COR-L47 (cell line): ENCODE measurements at regions not wholly inside any gene's neighbourhood (a gene's known extent, or its start where the extent isn't known, plus 50 kb on each side); places are given as distances from the start of the nearest gene placed in this dataset.

Experiments
- DNase-seq: peaks from one replicate; lab custom pipeline; 2025; lab: John Stamatoyannopoulos, UW

DNA sequence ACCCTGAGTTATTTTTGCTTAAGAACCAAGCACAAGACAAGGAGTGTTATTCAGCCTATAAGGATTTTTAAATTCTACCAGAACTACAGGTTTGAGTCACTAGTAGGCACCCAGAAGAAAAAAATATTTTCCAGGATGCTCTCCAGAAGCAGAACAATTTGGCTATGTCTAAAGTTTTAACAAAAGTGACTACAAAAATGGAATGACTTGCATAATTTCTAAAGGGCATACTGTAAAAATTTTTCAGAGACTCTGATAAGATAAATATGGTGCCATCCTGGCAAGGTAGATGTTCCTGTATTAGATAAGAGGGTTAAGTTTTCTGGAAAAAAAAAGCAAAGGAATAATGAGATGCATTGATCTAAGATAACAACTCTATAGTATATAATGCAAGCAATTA, 68.6 kb upstream of the FAM9A start:
- no peak for DNase-seq

DNA sequence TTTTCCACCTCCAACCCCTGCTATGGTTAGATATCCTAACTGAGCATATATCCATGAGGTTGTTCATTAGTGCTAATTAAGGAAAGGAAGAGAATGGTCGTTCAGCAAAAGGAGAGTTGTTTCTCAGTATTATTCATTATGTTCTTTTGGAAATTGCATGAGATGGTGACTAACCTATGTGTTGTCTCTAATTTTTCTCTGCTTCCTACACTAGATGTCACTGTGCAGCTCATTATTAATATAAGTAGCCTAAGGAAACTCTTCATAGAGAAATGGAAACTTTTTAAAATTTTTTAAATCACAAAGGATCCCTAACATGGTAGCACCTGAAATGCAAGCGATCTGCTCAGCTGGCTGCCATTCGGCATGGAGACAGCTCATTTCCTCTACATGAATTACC, 67.7 kb upstream of the FAM9A start:
- DNase-seq, result no peak

DNA sequence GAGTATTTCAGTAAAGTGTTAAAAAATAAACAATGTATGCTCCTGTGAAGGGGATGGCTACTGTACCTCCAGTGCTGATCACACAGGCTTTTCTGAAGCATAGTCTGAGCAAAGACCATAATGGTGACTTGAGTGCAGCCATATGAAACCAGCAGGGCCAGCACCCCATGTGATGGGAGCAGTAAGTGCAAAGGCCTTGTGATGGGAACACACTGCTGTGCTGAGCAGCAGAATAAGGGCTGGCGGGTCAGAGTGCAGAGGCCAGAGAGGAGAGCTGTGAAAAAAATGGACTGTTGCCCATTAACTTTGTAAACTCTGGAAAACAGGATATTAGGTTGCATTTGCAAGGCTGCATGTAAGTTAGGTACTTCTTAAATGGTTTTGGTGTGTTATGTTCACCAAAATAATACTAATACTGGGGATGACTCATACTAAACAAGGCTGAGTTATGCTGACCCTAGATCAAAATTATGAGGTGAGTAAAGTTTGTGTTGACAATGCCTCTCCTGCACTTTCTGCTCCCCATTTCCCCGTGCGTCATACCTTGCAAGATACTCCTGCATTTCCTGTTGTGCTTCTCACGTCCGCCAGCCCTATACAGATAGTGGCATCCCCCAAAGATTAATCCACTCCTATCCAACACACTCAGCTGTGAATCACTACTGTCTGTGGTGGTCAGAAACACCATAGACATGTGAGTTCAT, 67.0 kb upstream of the FAM9A start:
- no peak for DNase-seq

DNA sequence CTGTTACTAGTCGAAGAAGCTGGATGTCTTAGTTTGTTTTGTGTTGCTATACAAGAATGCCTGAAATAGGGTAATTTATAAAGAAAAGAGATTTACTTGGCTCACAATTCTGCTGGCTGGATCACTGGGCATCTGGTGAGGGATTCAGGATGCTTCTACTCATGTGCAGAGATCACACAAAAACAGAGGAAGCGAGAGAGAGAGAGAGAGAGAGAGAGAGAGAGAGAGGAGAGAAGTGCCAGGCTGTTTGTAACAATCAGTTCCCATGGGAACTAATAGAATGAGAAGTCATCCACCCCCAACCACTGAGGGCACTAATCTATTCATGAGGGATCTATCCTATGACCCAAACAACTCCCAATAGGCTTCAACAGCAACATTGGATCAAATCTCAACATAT, 66.2 kb upstream of the FAM9A start:
- no peak for DNase-seq

DNA sequence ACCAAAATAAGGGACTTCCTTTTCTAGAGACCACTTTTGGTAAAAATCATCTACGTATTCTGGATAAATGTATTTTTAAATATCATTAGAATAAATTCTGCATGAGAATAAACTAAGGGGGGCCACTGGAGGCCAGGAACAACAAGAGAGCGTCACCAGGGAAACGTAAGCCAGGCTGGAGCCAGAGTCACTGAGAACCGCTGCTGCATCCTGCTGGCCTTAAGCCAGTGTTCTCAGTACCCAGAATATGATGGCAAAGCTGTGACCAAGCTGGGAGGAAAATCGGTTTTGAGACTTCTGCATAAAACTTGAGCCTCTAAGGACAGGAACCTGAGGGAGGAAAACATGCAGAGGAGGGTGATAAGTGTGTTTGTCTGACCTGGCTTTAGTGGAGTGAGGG, 63.0 kb upstream of the FAM9A start:
- no peak for DNase-seq

DNA sequence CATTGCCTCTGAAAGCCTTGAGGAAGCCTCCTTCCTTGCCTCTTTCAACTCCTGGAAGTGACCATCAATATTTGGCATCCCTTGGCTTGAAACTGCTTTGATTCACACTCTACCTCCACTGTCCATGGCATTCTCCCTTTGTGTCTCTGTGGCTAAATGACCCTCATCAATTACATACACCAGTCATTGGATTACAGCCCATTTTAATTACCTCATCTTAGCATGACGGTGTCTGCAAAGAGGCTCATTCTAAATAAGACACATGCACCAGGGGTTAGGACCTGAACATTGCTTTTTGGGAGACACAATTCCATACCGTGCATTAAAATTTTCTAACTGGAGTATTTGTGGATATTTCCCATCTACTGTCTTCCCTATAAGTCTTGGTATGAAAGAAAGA, 60.7 kb upstream of the FAM9A start:
- no peak for DNase-seq

DNA sequence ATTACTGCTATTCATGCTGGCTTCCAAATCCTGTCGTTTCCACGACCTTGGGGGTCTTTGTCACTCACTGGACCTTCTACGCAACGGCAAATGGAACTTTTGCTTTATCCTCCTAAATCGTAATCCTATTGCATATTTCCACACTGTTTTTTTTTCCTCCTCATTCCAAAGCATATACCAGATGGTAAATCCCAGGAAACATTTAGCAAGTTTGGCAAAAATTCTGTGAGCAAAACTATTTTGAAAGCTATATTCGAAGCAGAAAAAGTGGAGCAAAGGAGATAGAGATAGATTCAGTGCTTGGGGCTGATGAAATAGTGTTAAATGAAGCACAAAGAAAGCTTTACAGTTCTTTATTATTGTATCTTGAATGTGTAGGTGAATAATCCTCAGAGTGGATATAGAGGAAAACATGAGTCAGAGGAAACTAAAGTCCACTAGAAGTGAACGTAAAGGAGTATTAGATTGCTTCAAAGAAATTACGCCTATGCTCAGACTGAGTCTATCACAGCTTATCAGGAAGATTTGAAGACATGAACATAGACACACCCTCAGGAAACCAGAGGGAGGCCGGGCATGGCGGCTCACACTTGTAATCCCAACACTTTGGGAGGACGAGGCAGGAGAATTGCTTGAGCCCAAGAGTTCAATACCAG, 50.2 kb upstream of the FAM9A start:
- no peak for DNase-seq
